Stimulated activated CD4-positive, alpha-beta T cell treated with anti-CD3 and anti-CD28 coated beads, Interleukin-15, amount 100 ng/mL, for 48 hours (primary cell): ENCODE measurements at regions not wholly inside any gene's neighbourhood (a gene's known extent, or its start where the extent isn't known, plus 50 kb on each side); places are given as distances from the start of the nearest gene placed in this dataset.

Experiments used
- DNase-seq, 2 donors: peaks; one replicate each; pipeline ENCODE4 v3.0.0-alpha.2; 2020; ENCODE audit warnings: low read depth in 2 of 2

DNA sequence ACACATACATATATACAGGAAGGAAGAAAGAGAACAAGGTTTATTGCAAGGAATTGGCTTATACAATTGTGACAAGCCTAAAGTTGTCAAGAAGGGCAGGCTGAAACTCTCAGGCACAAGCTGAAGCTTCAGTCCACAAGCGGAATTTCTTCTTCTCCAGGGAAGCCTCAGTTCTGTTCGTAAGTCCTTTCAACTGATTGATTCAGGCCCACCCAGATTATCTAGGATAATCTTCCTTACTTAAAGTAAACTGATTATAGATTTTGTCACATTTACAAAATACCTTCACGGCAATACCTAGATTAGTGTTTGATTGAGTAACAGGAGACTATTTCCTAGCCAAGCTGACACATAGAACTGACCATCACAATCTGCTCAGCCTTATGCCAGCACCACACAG is 81.5 kb upstream of the TMEM260 start:
- DNase-seq: no peak

DNA sequence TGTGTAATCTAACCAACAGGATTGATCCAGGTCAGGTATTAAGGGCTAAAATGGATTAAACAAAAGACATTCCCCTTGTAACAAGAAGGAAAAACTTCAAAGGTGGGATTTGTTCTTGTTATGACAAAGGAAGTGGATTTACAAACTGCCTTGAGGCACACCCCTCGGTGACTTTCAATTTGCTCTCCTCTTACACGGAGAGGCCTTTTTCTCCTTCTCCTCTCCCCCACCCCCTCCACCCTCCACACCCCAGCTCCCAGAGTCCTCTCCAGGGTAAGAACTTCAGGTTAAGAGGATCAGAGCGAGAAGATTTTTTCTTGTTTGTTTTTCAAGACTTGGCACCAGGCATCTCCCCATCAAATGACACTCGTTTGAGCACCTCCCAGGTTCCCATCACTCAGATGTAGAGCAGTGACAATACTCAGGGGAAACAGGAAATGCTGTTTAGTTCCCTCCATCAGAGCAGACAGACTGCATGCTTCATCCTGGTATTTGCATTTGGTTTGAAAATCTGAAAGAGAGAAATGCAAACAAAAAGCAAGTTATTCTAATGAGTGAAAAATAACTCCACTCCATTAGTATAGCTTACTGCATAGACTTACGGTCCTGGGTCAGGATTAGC is 77.6 kb upstream of the TMEM260 start:
- DNase-seq: no peak

DNA sequence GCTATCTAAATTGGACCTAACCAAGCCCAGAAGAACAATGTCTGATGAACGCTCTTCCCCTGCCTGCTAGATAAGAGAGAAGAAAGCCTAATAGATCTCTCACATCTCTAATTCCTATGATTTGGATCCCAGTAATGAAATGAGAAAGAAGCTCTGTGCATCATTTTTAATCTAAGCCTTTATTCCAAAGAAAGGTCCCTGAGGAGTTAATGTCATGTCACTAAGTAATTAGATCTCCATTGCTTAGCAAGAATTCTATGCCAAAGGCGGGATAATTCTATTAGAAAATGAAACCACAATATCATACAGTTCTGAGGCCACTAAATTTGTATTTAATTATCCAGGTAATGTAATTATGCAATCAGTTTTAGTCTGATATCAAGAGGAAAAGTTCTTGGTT is 74.2 kb upstream of the TMEM260 start:
- no peak for DNase-seq

DNA sequence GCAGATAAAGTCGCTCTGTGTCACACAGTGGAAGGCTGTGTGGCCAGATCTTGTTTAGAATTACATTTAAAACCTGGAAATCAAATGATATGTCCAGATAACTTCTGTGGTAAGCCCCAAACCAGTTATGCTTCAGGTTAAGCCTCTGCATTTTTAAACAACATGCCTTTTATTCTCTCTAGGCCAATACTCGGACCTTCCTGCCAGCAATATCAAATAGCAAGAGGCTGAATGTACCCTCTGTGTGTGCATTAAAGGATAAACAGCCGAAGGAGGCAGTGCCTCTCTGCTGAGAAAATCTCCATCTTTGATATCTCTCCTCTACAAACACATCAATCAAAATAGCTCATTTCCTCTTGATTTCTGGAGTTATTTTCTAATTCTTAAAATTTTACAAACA is 67.1 kb upstream of the TMEM260 start:
- no peak for DNase-seq

DNA sequence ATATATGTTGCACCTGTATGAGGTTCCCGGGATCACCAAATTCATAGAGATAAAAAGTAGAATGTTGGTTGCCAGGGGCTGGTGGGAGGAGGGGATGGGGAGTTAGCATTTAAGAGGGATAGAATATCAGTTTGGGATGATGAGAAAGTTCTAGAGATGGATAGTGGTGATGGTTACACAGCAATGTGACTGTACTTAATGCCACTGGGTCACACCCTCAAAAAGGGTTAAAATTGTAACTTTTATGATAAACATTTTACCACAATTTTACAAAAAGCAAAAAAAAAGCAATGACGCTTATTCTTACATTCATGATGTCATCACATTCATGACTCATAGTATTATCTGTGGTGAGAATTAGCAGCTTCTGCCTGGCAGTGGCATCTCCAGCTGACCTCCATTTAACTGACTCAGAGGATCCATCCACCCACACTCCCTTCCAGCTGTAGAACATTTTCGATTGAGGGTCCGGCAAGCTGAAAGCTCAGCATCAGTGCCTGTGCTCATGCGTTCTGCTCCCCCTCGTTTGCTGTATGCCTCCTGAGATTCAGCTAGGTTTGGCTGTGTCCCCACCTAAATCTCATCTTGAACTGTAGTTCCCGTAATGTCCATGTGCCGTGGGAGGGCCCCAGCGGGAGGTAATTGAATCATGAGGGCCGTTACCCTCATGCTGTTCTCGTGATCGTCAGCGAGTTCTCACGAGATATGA is 64.8 kb upstream of the TMEM260 start:
- DNase-seq: peak in 1 of 2 donors; percentile 18

DNA sequence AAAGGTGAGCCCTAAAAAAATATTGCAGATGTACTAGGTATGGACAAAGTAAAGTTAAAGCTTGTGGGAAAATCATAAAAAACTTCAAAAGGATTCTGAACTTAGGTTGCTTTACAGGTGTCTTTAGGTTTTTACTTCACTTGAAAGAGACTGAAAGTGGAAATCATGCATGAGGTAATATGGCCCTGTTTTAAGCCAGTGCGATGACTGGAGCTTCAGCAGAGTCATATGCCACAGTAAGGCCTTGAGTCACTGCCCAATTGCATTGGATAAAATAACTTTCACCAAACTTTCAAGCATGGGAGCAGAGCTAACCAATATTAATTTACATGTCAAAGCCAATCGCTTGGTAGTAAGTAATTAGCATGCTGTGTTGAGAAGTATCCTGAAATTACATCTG is 63.9 kb upstream of the TMEM260 start:
- no peak for DNase-seq

DNA sequence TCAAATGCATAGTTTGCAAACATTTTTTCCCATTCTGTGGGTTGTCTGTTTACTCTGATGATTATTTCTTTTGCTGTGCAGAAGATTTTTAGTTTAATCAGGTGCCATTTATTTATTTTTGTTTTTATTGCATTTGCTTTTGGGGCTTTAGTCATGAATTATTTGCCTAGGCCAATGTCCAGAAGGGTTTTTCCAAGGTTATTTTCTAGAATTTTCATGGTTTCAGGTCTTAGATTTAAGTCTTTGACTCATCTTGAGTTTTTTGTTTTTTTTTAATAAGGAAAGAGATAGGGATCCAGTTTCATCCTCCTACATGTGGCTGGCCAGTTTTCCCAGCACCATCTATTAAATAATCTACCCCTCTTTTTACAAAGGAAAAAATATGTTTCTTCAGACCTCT is 57.2 kb upstream of the TMEM260 start:
- DNase-seq: no peak

DNA sequence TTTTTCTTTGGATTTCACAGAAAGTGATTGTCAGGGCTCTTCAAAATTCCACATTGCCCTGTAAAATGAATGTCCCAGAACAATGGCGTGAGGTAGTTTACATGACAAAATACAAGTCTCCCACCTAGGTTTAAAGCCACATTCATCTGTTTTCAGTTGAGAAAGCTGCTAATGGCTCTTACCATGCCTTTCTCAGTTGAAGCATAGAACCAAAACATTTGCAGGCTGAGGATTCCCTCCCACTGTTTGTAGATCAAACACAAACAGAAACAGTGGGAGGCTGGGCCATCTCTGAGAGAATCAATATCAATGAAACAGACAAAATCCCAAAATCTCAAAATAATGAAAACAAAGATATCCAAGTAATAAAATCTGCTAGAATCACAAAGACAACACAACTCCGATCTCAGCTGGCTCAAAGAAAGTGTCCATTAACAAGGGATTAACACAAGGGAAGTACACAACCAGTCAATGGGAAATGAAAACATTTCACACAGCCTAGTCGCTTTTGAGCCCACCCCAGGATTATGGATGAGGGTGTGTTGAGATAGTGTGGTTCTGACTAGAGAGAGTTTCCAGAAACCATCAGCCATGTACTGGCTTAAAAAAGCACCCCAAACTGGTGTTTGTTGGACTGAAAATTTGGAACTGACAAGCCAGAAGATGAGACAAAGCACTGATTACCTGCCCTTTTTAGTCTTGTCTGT is 54.5 kb upstream of the TMEM260 start:
- no peak for DNase-seq

DNA sequence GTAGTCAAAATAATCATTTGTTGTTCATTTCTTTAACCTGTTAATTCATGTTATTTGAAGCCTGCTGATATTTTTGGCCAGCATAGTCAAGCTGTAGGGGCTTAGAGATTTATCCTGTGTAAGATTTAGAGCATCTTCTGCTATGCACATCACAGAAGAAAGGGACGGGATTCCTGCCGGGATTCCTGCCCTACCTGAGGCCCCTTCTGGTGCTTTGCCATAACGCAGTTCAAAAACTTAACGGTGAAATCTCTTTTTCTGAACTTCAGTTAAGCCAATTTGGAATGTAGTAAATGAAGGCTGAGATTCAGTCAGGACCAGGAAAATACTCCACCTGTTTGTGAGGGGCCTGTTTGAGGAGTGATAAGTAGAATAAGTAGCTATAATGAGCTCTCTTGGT is 50.7 kb upstream of the TMEM260 start:
- no peak for DNase-seq
